K562 (cell line): ENCODE measurements at regions not wholly inside any gene's neighbourhood (a gene's known extent, or its start where the extent isn't known, plus 50 kb on each side); places are given as distances from the start of the nearest gene placed in this dataset.

Source experiments
- ATAC-seq: fragments of 200-7000 bp; cut with Tn5 transposase; 3 replicates; pipeline ENCODE4 v1.9.1; 2020; ENCODE audit warnings: moderate library complexity
- BruUV-seq: library from RNA; stranded (reverse); fragments of 400-500 nt; replicated peaks from 2 replicates; lab custom pipeline; 2021; lab: Mats Ljungman, UMichigan
- CTCF ChIA-PET: fragments of 300-600 bp; formaldehyde crosslinking; extraction: SDS; loops from one replicate; lab custom pipeline; 2021; ENCODE audit warnings: low intra/inter-chr PET ratio; lab: Yijun Ruan, JAX
- POLR2A ChIA-PET: fragments of 300-600, 350-650 bp; sonication (Branson Sonifier 250); formaldehyde crosslinking; extraction: SDS; loops from one replicate; lab custom pipeline; 2021; ENCODE audit warnings: antibody characterized with exemption, inconsistent platforms; lab: Yijun Ruan, JAX
- DNase-seq, 4 experiments: peaks; one replicate each; pipeline versions ENCODE4 v3.0.0 to v3.0.0-alpha.2; 2011 to 2018; ENCODE audit warnings: low spot score in 3 of 4, mixed read lengths in 3 of 4; ENCODE audit errors: extremely low read depth in 1 of 4
- FAIRE-seq: peaks from 2 replicates; lab custom pipeline; 2011; peaks lifted over from hg19 to GRCh38; lab: Jason Lieb, UNC
- H2AFZ ChIP-seq: 2 replicates; pipeline ENCODE4 v1.6.0; 2011; ENCODE audit warnings: low read depth, low read length, control low read depth, inconsistent platforms
- H3K27ac ChIP-seq: fragments of 200-600 bp; 3 replicates; pipeline ENCODE4 v1.8.0; 2011; ENCODE audit warnings: low read depth, mild to moderate bottlenecking, control low read depth, inconsistent platforms, low read length, moderate library complexity, mixed read lengths; ENCODE audit errors: extremely low read depth
- H3K27me3 ChIP-seq, 2 experiments: fragments of 300-600 bp in 1 of 2; 2 replicates in 1 of 2; 3 replicates in 1 of 2; pipeline versions ENCODE4 v1.6.0 to v1.8.0; 2011; ENCODE audit warnings: inconsistent platforms in 2 of 2, low read length in 2 of 2, mild to moderate bottlenecking in 1 of 2, mixed read lengths in 1 of 2, moderate library complexity in 1 of 2; ENCODE audit not compliant: control insufficient read depth in 2 of 2, insufficient read depth in 2 of 2
- H3K36me3 ChIP-seq: fragments of 300-600 bp; 3 replicates; pipeline ENCODE4 v1.8.0; 2011; ENCODE audit warnings: mild to moderate bottlenecking, low read length, inconsistent platforms; ENCODE audit not compliant: control insufficient read depth, insufficient read depth
- H3K4me1 ChIP-seq, 2 experiments: fragments of 200-600 bp in 1 of 2; replicated peaks in 1 of 2; 2 replicates in 1 of 2; 3 replicates in 1 of 2; pipeline versions ENCODE4 v1.5.1 to v1.8.0; 2011; ENCODE audit warnings: inconsistent platforms in 2 of 2, low read length in 2 of 2, mild to moderate bottlenecking in 1 of 2, mixed read lengths in 1 of 2, moderate library complexity in 1 of 2; ENCODE audit not compliant: control insufficient read depth in 2 of 2, insufficient read depth in 2 of 2
- H3K4me2 ChIP-seq: 2 replicates; pipeline ENCODE4 v1.6.1; 2011; ENCODE audit warnings: low read length, control low read depth, inconsistent platforms, mixed read lengths; ENCODE audit not compliant: insufficient read depth
- H3K4me3 ChIP-seq: fragments of 200-600 bp; sonication (generic), shearing (Covaris generic); 2 replicates; pipeline ENCODE4 v1.5.1; 2016; ENCODE audit warnings: control low read depth, inconsistent platforms
- H3K79me2 ChIP-seq: fragments of 200-600 bp; 3 replicates; pipeline ENCODE4 v1.8.0; 2011; ENCODE audit warnings: low read length, inconsistent platforms; ENCODE audit not compliant: control insufficient read depth, insufficient read depth
- H3K9ac ChIP-seq, 2 experiments: 2 replicates each; pipeline versions ENCODE4 v1.6.0 to v1.6.1; 2011; ENCODE audit warnings: low read depth in 2 of 2, low read length in 2 of 2, control low read depth in 1 of 2, inconsistent platforms in 1 of 2, mild to moderate bottlenecking in 1 of 2, mixed read lengths in 1 of 2; ENCODE audit not compliant: insufficient read depth in 1 of 2
- H3K9me1 ChIP-seq: one replicate; pipeline ENCODE4 v1.6.0; 2011; ENCODE audit warnings: inconsistent platforms, mild to moderate bottlenecking, low read length, moderate library complexity; ENCODE audit not compliant: control insufficient read depth, insufficient read depth
- H3K9me3 ChIP-seq: replicated peaks from 2 replicates; pipeline ENCODE4 v1.5.1; 2011; ENCODE audit warnings: low read depth, low read length, inconsistent platforms; ENCODE audit not compliant: control insufficient read depth, insufficient read depth
- H4K20me1 ChIP-seq: replicated peaks from 2 replicates; pipeline ENCODE4 v1.6.1; 2011; ENCODE audit warnings: low read length, inconsistent platforms, mixed read lengths; ENCODE audit not compliant: control insufficient read depth, insufficient read depth
- HSF4 ChIP-seq: fragments of 250-450 bp; sonication (Bioruptor Pico); IDR thresholded peaks from 2 replicates; pipeline ENCODE4 v2.1.2; 2022; ENCODE audit warnings: mild to moderate bottlenecking, moderate library complexity, borderline replicate concordance
- IRF2 ChIP-seq: sonication (generic); formaldehyde crosslinking; IDR thresholded peaks from 2 replicates; pipeline ENCODE4 v1.8.1; 2022; ENCODE audit warnings: mild to moderate bottlenecking, missing genetic modification reagents
- NBN ChIP-seq: fragments of 450-650 bp; IDR thresholded peaks from 2 replicates; pipeline ENCODE4 v1.6.1; 2016; ENCODE audit warnings: low read depth, mild to moderate bottlenecking
- PHB2 ChIP-seq: fragments of 450-650 bp; IDR thresholded peaks from 2 replicates; pipeline ENCODE4 v1.6.1; 2017; ENCODE audit warnings: low read depth
- SRSF1 ChIP-seq: fragments of 200-400 bp; formaldehyde crosslinking; IDR thresholded peaks from 2 replicates; pipeline ENCODE4 v1.6.1; 2017; ENCODE audit warnings: mild to moderate bottlenecking, low read depth, low read length, moderate library complexity
- TOE1 ChIP-seq, 2 experiments: fragments of 450-650 bp in 1 of 2; sonication (generic) in 1 of 2; formaldehyde crosslinking in 1 of 2; IDR thresholded peaks; 2 replicates each; pipeline versions ENCODE4 v1.7.1 to v1.8.0; 2016 to 2022; ENCODE audit warnings: borderline replicate concordance in 2 of 2, mild to moderate bottlenecking in 2 of 2, antibody characterized with exemption in 1 of 2, inconsistent platforms in 1 of 2, low read depth in 1 of 2, missing genetic modification reagents in 1 of 2, moderate library complexity in 1 of 2
- ZFX ChIP-seq: sonication (generic); formaldehyde crosslinking; IDR thresholded peaks from 2 replicates; pipeline ENCODE4 v1.8.0; 2022; ENCODE audit warnings: mild to moderate bottlenecking, missing genetic modification reagents, moderate library complexity
- ZNF3 ChIP-seq: fragments of 250-450 bp; sonication (Bioruptor Pico); IDR thresholded peaks from 2 replicates; pipeline ENCODE4 v1.5.0; 2021; ENCODE audit warnings: mild to moderate bottlenecking, moderate library complexity
- WGBS: fragments of 100-300 bp; shearing (Covaris generic); methylation state at CpG from one replicate; pipeline ENCODE4 v1.1.6; 2016; ENCODE audit warnings: low coverage, mixed read lengths; ENCODE audit not compliant: insufficient coverage; ENCODE audit errors: missing lambda C conversion rate; 5-methylcytosine and 5-hydroxymethylcytosine counted together
- in situ Hi-C: fragments of 300-500 bp; cut with MboI; formaldehyde crosslinking; loops from 4 replicates; pipeline ENCODE4 v1.15.0; 2018; ENCODE audit warnings: inconsistent platforms, mixed read lengths
- intact Hi-C: fragments of 100-400 bp; cut with micrococcal nuclease; formaldehyde crosslinking; loops from 2 replicates; pipeline ENCODE4 v1.14.2; 2022
- TF ChIP-seq, protein P1 (sequence below): fragments of 450-650 bp; formaldehyde crosslinking; IDR thresholded peaks from 2 replicates; pipeline ENCODE4 v1.4.0; 2020; ENCODE audit warnings: mild to moderate bottlenecking, moderate library complexity
- TF ChIP-seq, protein P2 (sequence below): fragments of 450-650 bp; IDR thresholded peaks from 2 replicates; pipeline ENCODE4 v1.6.1; 2016; ENCODE audit warnings: mild to moderate bottlenecking
- TF ChIP-seq, protein P3 (sequence below): sonication (generic); formaldehyde crosslinking; IDR thresholded peaks from 2 replicates; pipeline ENCODE4 v1.8.1; 2023; ENCODE audit warnings: missing genetic modification reagents, mild to moderate bottlenecking, borderline replicate concordance
- TF ChIP-seq, protein P4 (sequence below): fragments of 250-450 bp; sonication (Bioruptor Pico); IDR thresholded peaks from 2 replicates; pipeline ENCODE4 v1.5.1; 2021; ENCODE audit warnings: mild to moderate bottlenecking

DNA sequence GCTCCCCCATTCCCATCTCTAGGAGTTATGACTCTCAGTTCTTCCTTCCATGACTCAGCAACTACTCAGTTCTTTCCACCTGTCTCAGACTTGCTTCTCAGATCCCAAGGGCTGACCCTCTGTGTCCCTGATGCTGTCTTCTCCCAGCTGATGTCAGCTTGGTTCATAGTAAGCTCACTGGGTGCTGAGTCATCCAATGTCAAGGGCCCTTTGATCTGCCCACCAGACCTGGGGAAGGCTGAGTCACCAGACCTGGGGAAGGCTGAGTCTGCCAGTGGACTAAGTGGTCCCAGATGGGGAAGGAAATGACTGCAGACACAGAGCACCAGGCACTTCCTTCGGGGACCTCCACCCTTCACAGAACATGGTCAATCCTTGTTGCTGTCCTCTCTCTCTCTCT is 76.1 kb upstream of the ZEB1 start:
- Histone ChIP-seq H2AFZ (no peak overlapping the region), H3K27me3 (no peaks in the 10 kb centered on the region), H3K9me1 (no peaks in the 10 kb centered on the region), H3K27ac (no peak overlapping the region), H3K9me3 (no peaks in the 10 kb centered on the region), H3K9ac (no peak overlapping the region; a peak in 1 of 4 replicates), H3K36me3 (no peaks in the 10 kb centered on the region), H3K4me1 (peaks cover 0 to 7% of the 10 kb centered on the region in 2 experiments; a peak in 2 of 5 replicates), H3K79me2 (no peaks in the 10 kb centered on the region), H3K4me3 (no peak overlapping the region), H3K4me2 (no peak overlapping the region; the same call in 1 of the 2 replicates), H4K20me1 (no peaks in the 10 kb centered on the region)
- BruUV-seq, result no TSS peak
- ATAC-seq (peak; percentile 95), DNase-seq (peak; percentile 20 to 78 (median 38)), FAIRE-seq (peak; percentile 78)
- ChIA-PET POLR2A (interaction anchor here (0.6 kb wide), 1 partner anchor 890 kb away, joined by 4 read pairs; no protein-coding TSS in a partner anchor), CTCF (no interaction called here)
- in situ Hi-C loops, result no loop called here
- intact Hi-C loops, result no loop called here
- no CpG with 5 or more reads among the region's 1 CpG for WGBS
- TF ChIP-seq ZNF3 (CRISPR knock-in tag) (no peak), IRF2 (CRISPR knock-in tag) (no peak), NBN (no peak), ZFX (CRISPR knock-in tag) (no peak), PHB2 (no peak), HSF4 (no peak), TOE1 (IDR thresholded peaks at IDR 0.05; ENCODE audit: borderline replicate concordance) (no peak), TOE1 (CRISPR knock-in tag; IDR thresholded peaks at IDR 0.05; ENCODE audit: borderline replicate concordance, low read depth) (no peak), SRSF1 (no peak)
- TF ChIP-seq, protein P1, sequence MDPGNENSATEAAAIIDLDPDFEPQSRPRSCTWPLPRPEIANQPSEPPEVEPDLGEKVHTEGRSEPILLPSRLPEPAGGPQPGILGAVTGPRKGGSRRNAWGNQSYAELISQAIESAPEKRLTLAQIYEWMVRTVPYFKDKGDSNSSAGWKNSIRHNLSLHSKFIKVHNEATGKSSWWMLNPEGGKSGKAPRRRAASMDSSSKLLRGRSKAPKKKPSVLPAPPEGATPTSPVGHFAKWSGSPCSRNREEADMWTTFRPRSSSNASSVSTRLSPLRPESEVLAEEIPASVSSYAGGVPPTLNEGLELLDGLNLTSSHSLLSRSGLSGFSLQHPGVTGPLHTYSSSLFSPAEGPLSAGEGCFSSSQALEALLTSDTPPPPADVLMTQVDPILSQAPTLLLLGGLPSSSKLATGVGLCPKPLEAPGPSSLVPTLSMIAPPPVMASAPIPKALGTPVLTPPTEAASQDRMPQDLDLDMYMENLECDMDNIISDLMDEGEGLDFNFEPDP (CRISPR knock-in tag), result no peak
- TF ChIP-seq, protein P2, sequence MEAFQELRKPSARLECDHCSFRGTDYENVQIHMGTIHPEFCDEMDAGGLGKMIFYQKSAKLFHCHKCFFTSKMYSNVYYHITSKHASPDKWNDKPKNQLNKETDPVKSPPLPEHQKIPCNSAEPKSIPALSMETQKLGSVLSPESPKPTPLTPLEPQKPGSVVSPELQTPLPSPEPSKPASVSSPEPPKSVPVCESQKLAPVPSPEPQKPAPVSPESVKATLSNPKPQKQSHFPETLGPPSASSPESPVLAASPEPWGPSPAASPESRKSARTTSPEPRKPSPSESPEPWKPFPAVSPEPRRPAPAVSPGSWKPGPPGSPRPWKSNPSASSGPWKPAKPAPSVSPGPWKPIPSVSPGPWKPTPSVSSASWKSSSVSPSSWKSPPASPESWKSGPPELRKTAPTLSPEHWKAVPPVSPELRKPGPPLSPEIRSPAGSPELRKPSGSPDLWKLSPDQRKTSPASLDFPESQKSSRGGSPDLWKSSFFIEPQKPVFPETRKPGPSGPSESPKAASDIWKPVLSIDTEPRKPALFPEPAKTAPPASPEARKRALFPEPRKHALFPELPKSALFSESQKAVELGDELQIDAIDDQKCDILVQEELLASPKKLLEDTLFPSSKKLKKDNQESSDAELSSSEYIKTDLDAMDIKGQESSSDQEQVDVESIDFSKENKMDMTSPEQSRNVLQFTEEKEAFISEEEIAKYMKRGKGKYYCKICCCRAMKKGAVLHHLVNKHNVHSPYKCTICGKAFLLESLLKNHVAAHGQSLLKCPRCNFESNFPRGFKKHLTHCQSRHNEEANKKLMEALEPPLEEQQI, result no peak
- TF ChIP-seq, protein P3, sequence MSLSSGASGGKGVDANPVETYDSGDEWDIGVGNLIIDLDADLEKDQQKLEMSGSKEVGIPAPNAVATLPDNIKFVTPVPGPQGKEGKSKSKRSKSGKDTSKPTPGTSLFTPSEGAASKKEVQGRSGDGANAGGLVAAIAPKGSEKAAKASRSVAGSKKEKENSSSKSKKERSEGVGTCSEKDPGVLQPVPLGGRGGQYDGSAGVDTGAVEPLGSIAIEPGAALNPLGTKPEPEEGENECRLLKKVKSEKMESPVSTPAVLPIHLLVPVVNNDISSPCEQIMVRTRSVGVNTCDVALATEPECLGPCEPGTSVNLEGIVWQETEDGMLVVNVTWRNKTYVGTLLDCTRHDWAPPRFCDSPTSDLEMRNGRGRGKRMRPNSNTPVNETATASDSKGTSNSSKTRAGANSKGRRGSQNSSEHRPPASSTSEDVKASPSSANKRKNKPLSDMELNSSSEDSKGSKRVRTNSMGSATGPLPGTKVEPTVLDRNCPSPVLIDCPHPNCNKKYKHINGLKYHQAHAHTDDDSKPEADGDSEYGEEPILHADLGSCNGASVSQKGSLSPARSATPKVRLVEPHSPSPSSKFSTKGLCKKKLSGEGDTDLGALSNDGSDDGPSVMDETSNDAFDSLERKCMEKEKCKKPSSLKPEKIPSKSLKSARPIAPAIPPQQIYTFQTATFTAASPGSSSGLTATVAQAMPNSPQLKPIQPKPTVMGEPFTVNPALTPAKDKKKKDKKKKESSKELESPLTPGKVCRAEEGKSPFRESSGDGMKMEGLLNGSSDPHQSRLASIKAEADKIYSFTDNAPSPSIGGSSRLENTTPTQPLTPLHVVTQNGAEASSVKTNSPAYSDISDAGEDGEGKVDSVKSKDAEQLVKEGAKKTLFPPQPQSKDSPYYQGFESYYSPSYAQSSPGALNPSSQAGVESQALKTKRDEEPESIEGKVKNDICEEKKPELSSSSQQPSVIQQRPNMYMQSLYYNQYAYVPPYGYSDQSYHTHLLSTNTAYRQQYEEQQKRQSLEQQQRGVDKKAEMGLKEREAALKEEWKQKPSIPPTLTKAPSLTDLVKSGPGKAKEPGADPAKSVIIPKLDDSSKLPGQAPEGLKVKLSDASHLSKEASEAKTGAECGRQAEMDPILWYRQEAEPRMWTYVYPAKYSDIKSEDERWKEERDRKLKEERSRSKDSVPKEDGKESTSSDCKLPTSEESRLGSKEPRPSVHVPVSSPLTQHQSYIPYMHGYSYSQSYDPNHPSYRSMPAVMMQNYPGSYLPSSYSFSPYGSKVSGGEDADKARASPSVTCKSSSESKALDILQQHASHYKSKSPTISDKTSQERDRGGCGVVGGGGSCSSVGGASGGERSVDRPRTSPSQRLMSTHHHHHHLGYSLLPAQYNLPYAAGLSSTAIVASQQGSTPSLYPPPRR (CRISPR knock-in tag), result no peak
- TF ChIP-seq, protein P4, sequence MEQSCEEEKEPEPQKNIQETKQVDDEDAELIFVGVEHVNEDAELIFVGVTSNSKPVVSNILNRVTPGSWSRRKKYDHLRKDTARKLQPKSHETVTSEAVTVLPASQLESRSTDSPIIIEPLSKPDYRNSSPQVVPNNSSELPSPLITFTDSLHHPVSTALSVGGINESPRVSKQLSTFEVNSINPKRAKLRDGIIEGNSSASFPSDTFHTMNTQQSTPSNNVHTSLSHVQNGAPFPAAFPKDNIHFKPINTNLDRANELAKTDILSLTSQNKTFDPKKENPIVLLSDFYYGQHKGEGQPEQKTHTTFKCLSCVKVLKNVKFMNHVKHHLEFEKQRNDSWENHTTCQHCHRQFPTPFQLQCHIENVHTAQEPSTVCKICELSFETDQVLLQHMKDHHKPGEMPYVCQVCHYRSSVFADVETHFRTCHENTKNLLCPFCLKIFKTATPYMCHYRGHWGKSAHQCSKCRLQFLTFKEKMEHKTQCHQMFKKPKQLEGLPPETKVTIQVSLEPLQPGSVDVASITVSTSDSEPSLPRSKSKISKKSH, result no peak
